GM21576 (cell line): ENCODE measurements at regions not wholly inside any gene's neighbourhood (a gene's known extent, or its start where the extent isn't known, plus 50 kb on each side); places are given as distances from the start of the nearest gene placed in this dataset.
"Not testable (repeated sequence)": the region's sequence is repeated elsewhere in the genome, so short reads cannot be mapped to it uniquely, and the experiment has no call there.

Experiments used
- ATAC-seq: cut with Tn5 transposase; IDR thresholded peaks from one replicate; pipeline ENCODE4 v1.9.1; 2021; ENCODE audit warnings: mild to moderate bottlenecking, moderate library complexity; ENCODE audit not compliant: unreplicated experiment

DNA sequence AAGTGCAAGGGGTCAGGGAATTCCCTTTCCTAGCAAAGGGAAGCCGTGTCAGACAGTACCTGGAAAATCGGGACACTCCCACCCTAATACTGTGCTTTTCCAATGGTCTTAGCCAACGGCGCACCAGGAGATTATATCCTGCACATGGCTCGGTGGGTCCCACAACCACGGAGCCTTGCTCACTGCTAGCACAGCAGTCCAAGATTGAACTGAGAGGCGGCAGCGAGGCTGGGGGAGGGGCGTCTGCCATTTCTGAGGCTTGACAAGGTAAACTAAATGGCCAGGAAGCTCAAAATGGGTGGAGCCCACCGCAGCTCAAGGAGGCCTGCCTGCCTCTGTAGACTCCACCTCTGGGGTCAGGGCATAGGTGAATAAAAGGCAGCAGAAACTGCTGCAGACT, 76.5 kb upstream of the LINC00632 start:
- ATAC-seq: not testable (repeated sequence)

DNA sequence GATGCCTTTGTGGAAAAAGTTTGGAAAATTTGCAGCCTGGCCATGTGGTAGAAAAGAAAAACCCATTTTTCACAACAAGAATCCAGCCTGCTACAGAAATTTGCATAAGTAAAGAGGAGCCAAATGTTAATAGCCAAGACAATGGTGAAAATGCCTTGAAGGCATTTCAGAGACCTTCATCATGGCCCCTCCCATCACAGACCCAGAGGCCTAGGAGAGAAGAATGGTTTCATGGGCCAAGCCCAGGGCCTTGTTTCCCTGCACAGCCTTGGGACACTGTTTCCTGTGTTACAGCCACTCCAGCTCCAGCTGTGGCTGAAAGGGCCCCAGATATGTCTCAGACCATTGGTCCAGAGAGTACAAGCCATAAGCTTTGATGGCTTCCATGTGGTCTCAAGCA, 101.4 kb upstream of the LINC00632 start:
- ATAC-seq: no peak

DNA sequence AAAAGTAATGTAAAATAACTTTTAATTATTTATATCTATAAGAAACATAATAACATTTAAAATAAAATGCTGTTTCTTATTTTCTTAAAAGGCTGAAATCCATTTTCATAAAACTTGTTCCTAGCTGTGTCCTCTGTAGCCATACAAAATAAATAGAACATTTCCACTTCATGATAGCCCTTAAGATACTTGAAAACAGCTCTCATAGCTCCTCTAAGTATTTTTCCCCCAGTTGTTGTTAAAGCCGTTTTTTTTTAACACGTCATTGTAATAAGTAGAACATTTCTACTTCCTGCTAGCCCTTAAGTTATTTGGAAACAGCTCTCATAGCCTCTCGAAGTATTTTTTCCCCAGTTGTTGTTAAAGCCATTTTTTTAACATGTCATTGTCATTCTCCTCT, 97.3 kb upstream of the SOX3 start:
- no peak for ATAC-seq

DNA sequence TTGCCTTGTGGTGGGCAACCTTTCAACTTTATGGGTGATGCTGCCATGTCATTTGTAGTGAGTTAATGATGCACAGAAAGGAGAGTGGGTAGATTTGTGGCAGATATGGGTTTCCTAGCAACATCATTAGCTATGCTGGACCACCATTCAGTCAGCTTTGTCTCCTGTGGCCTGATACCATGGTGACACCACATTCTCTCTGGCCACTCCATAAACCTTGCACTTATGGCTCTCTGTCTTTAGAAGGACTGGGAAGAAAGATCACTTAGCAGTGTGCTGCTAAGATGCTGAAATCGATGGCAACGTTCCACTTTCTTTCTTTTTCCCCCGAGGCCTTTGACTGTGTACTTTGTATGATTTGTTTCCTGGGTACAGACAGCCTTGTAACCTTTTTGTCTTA, 95.0 kb upstream of the SOX3 start:
- no peak for ATAC-seq

DNA sequence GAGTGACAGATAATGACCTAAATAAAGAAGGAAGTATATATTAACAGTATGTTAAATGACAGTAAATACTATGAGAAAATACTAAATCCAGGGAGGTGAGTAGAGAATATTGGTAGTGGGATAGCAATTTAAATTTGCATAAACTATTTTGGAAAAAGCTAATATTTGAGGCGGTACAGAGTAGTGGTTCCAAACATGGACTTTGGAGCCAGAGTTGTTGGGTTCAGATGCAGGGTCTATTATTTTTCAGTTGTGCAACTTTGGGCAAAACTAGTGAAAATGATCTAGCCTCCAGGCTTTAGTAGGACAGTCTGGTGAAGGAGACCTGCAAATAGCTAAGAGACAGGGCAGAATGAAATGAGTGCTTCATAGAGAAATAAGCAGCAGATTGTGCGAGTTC, 84.8 kb upstream of the SOX3 start:
- no peak for ATAC-seq

DNA sequence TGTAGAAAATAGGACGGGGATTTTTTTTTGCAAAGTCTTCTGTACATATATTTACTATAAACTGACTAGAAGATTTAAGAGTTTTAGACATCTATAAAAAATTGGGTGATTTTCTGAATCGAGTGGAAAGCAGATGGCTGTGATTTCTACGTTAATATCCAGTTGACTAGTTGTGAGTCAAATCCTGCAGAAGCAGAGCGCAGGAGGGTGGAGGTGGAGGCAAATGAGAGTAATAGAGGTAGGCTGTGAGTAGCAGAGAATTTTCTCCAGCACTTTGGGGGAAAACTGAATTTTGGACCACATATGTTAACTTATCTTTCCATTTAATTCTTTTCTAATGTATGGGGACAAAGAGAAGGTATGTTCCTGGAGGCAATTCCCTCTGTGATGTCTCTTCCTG, 82.1 kb upstream of the SOX3 start:
- ATAC-seq: no peak

DNA sequence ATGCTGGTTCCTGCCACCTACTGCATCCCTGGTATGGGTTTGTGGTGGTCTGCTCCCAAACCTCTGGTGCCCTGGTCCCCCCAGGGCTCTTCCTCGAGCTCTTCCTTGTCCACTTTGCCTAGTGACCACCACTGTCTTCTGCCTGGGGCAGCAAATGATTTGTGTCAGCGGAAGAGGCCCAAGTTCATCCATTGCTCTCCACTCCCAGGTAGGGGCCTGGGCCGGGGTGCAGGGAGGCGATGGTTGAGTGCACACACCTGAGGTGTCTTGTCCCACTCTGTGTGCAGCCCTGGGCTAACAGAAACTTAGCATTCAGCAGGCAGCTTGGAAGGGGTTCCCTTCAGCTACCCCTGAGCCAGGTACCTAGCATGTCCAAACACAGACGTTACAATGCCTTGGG, 75.6 kb upstream of the SOX3 start:
- ATAC-seq: no peak

DNA sequence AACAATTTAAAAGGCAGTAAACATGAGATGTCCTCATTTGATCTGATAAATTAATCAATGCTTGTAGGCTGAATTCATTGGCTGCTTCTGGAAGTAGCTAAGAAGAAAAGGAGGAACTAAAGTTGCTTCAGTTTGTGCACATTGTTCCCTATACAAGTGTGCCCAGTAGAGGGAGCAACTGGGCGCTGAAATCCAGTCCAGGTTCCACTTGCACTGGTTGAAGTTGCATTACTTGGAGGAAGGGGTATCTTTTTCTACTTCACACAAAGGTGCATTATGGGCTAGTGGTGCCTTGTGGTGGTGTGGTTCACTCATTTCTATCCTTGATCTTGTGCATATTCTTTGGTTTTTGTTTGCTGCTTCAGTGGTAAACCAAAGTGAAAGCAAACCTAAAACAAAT, 67.9 kb upstream of the SOX3 start:
- peak; percentile 92 for ATAC-seq

DNA sequence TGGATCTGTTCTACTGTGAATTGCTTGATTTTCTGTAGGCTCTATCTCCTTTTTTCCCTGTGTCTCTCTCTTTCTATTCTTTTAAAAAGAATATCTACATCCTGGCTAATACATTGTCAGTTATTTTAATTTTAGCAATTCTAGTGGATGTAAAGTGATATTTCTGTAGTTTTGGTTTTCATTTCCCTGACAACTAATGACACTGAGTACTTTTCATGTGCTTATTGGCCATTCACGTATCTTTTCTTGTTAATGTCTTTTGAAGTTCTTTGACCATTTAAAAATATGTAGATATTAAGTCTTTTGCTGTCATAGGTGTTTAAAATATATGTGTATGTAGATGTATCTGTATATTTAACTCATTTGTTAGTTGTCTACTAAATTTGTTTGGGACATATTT, 59.0 kb upstream of the SOX3 start:
- ATAC-seq: no peak
